Peyer's patch (tissue), 4 donors: ENCODE measurements at regions not wholly inside any gene's neighbourhood (a gene's known extent, or its start where the extent isn't known, plus 50 kb on each side); places are given as distances from the start of the nearest gene placed in this dataset.

Experiments
- DNase-seq, 3 donors: peaks; one replicate each; pipeline ENCODE4 v3.0.0-alpha.2; 2017 to 2019
- H3K27ac ChIP-seq, 4 donors: fragments of 200-600 bp; sonication (generic); one replicate each; pipeline ENCODE4 v1.5.1; 2016 to 2019
- H3K27me3 ChIP-seq, 2 donors: fragments of 200-600 bp; sonication (generic); one replicate each; pipeline ENCODE4 v1.5.1; 2019
- H3K36me3 ChIP-seq, 3 donors: fragments of 200-600 bp; sonication (generic); one replicate each; pipeline ENCODE4 v1.5.1; 2016 to 2019
- H3K4me1 ChIP-seq, 4 donors: fragments of 200-600 bp; sonication (generic); one replicate each; pipeline ENCODE4 v1.5.1; 2016 to 2019
- H3K4me3 ChIP-seq, 4 donors: fragments of 200-600 bp; sonication (generic); 1 replicate in 3 of 4; 2 replicates in 1 of 4; pipeline ENCODE4 v1.5.1; 2016 to 2019; ENCODE audit warnings: mild to moderate bottlenecking in 1 of 4
- H3K9me3 ChIP-seq, 4 donors: fragments of 200-600 bp; sonication (generic); one replicate each; pipeline ENCODE4 v1.5.1; 2016 to 2019; ENCODE audit warnings: mild to moderate bottlenecking in 1 of 4
- CTCF ChIP-seq, 6 experiments: fragments of 450-650 bp in 4 of 6; fragments of 200-600 bp in 2 of 6; sonication (generic) in 1 of 6; IDR thresholded peaks; one replicate each; pipeline ENCODE4 v1.5.1; 2017 to 2019; ENCODE audit warnings: antibody characterized with exemption in 6 of 6, mild to moderate bottlenecking in 3 of 6, moderate library complexity in 1 of 6
- POLR2A ChIP-seq, 2 donors: fragments of 450-650 bp; IDR thresholded peaks; one replicate each; pipeline ENCODE4 v1.5.1; 2017; ENCODE audit warnings: antibody characterized with exemption in 2 of 2, mild to moderate bottlenecking in 2 of 2, moderate library complexity in 2 of 2

DNA sequence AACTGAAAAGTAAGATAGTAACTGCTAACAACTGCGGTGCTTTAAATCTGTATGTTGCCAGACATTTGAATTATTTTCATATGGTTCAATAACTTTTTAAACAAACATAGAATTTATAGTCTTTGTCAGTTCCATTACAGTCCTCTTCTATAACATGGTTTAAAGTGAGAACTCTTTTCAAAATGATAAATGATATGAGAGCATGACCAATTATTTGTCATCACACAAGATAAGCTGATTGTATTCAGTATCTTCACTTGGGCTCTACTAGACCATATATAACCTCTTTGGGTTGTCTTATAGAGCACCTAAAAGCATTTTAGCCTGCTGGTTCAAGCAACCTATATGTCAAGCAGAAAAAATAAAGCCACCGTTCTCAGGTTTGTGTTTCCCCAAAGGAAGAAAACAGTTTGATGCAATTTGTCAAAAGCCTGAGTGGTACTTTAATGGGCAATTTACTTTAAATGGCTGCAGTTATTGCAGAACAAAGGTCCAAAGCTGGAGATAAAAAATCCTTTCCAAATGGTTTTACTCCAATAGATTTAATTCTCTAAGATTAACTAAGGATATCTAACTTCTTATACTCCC lies 298.4 kb downstream of the FSIP2 start:
- TF ChIP-seq CTCF (IDR thresholded peaks at IDR 0.05), result no peak
- TF ChIP-seq POLR2A (IDR thresholded peaks at IDR 0.05), result no peak
- DNase-seq, result no peak
- H3K9me3 ChIP-seq, result no peaks in the 10 kb centered on the region

DNA sequence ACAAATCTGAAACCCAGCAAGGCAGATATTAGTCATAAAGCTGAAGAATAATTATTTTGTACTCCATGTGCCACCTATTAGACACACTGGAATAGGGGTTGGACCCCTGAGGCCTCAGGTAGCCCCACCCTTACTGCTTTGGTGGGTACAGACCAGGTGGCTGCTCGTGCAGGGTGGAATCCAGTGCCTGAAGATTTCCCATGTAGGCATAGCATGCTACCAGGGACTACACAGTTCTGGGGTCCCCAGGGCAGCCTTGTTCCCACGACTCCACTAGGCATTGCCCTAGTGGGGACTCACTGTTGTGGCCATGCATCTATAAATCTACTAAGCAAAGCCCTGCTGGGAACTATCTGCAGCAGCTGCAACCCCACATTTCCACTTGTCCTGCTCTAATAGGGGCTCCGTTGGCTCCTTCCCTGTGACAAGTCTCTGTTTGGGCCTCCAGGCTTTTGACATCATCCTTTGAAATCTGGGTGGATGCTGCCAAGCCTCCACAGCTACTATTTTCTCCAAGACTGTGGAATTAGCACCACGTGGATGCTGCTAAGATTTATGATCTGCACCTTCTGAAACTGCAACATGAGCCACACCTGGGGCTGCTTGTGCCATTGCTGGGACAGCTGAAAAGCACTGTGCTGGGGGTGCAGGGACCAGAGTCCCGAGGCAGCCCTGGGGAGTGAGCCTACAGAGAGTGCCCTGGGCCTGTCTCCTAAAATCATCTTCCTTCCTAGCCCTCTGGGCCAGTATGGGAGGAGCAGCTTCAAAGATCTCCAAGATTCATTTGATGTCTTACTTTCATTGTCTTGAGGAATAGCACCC lies 303.8 kb downstream of the FSIP2 start:
- H3K9me3 ChIP-seq, result no peaks in the 10 kb centered on the region
- H3K4me1 ChIP-seq, result no peaks in the 10 kb centered on the region
- DNase-seq, result no peak
- H3K36me3 ChIP-seq, result no peaks in the 10 kb centered on the region
- no peak overlapping the region for H3K27ac ChIP-seq
- H3K4me3 ChIP-seq, result no peak overlapping the region
- no peak for TF ChIP-seq POLR2A (IDR thresholded peaks at IDR 0.05)
- no peak for TF ChIP-seq CTCF (IDR thresholded peaks at IDR 0.05)
- H3K27me3 ChIP-seq, result no peaks in the 10 kb centered on the region

More for the DNA sequence above, 298.4 kb downstream of the FSIP2 start:
- H3K36me3 ChIP-seq, result no peaks in the 10 kb centered on the region
- no peak overlapping the region for H3K4me3 ChIP-seq
- no peak overlapping the region for H3K27ac ChIP-seq
- no peaks in the 10 kb centered on the region for H3K27me3 ChIP-seq
- no peaks in the 10 kb centered on the region for H3K4me1 ChIP-seq

DNA sequence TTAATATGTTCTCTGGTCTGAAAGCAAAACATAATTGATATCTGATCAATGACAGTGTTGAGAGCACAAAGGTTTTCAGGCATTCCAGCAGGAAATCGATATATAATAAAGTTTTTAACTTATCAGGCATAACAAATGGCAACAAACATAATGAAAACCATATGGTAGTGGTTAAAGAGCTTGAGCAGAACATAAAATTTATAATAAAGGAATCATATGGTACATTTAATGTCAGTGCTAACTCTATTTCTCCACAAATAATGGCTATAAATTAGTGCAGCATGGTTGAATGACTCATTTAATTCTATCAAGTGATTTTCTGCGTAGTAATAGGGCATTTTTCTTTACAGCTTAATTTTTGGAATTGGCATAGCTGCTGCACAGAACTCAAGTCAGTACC lies 306.2 kb downstream of the FSIP2 start:
- H3K27me3 ChIP-seq, result no peaks in the 10 kb centered on the region
- H3K27ac ChIP-seq, result no peak overlapping the region
- no peaks in the 10 kb centered on the region for H3K9me3 ChIP-seq
- H3K4me3 ChIP-seq, result no peak overlapping the region
- DNase-seq, result no peak
- no peaks in the 10 kb centered on the region for H3K36me3 ChIP-seq
- TF ChIP-seq POLR2A (IDR thresholded peaks at IDR 0.05) (no peak), CTCF (IDR thresholded peaks at IDR 0.05) (no peak)
- H3K4me1 ChIP-seq, result no peaks in the 10 kb centered on the region

- DNase-seq, result no peak
- TF ChIP-seq POLR2A (IDR thresholded peaks at IDR 0.05) (no peak), CTCF (IDR thresholded peaks at IDR 0.05) (no peak)
- no peak overlapping the region for H3K27ac ChIP-seq
Observed at GRCh38 chr2:186052930-186053329, 314.3 kb downstream of the FSIP2 start.

DNA sequence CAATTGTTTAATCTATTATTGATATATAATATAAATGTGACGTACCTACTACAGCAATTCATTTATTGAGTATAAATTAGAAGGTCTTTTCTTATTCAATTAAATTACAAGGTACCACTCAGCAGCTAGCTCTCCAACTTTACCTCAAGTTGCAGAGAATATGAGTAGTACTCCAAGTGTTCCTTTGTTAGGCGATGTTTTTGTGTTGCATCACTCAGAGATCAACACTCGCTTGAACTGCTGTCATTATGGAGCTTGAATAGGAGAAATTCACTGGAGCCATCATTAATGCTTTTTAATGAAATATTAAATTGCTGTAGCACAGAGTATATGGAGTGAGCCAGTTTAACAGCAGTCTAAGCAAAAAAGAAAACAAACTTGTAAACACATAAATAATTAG lies 320.0 kb downstream of the FSIP2 start:
- TF ChIP-seq POLR2A (IDR thresholded peaks at IDR 0.05) (no peak), CTCF (IDR thresholded peaks at IDR 0.05) (no peak)
- DNase-seq, result no peak
- Histone ChIP-seq H3K9me3 (no peaks in the 10 kb centered on the region), H3K4me3 (no peak overlapping the region), H3K36me3 (no peaks in the 10 kb centered on the region), H3K27me3 (no peaks in the 10 kb centered on the region), H3K4me1 (no peaks in the 10 kb centered on the region), H3K27ac (no peak overlapping the region)

More at GRCh38 chr2:186052930-186053329, 314.3 kb downstream of the FSIP2 start:
- H3K4me1 ChIP-seq, result no peaks in the 10 kb centered on the region
- no peaks in the 10 kb centered on the region for H3K27me3 ChIP-seq
- no peaks in the 10 kb centered on the region for H3K36me3 ChIP-seq
- no peak overlapping the region for H3K4me3 ChIP-seq
- no peaks in the 10 kb centered on the region for H3K9me3 ChIP-seq
